ENCODE measurements at regions not wholly inside any gene's neighbourhood (a gene's known extent, or its start where the extent isn't known, plus 50 kb on each side); places are given as distances from the start of the nearest gene placed in this dataset.

DNA sequence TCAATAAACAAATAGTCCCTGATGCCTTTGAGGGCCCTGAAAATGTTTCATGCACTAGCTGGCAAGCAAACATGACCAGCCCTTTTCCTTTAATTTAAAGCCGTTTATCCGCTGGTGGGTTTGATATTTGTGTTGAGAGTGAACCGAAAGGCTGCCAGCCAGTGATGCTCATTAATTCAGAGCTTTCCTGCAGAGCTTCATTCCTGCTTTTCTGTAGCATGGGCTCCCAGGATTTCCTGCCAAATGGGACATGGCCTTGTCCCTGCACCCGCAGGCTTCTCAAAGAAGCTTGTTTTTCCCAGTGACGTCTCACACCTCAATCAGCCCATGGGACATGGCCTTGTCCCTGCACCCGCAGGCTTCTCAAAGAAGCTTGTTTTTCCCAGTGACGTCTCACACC, 219.6 kb downstream of the MTHFS start:
- Histone ChIP-seq H4K91ac (ENCODE audit: insufficient read length, low read depth, low read length) (no peak overlapping the region), H2BK12ac (ENCODE audit: insufficient read length, low read depth, low read length) (no peak overlapping the region), H3T11ph (ENCODE audit: low read length) (no peak overlapping the region), H3K23ac (ENCODE audit: insufficient read length, low read depth, low read length) (no peak overlapping the region), H2AFZ (ENCODE audit: low read length) (no peak overlapping the region), H4K5ac (ENCODE audit: insufficient read length, low read depth, low read length) (no peak overlapping the region), H3K23me2 (ENCODE audit: insufficient read length, low read depth, low read length, poor library complexity, severe bottlenecking) (no peaks in the 10 kb centered on the region), H2AK5ac (ENCODE audit: insufficient read length, low read length) (no peak overlapping the region), H3K9me3 (ENCODE audit: control insufficient read depth, low read depth, low read length) (no peaks in the 10 kb centered on the region), H2BK5ac (ENCODE audit: insufficient read length, low read length) (no peak overlapping the region), H2BK20ac (ENCODE audit: low read depth, low read length, poor library complexity, severe bottlenecking) (no peak overlapping the region), H4K8ac (replicated peaks; ENCODE audit: insufficient read length, low read depth, low read length) (no peak overlapping the region), H2BK15ac (ENCODE audit: low read depth, low read length) (no peak overlapping the region), H3K9ac (ENCODE audit: extremely low read depth, insufficient read length, low read length) (no peak overlapping the region), H3K18ac (ENCODE audit: insufficient read length, low read depth, low read length) (no peak overlapping the region), H3K4me2 (ENCODE audit: insufficient read depth, insufficient read length, low read length) (no peak overlapping the region), H3K56ac (ENCODE audit: insufficient read length, low read depth, low read length) (no peak overlapping the region), H3K4ac (ENCODE audit: low read depth, low read length) (no peak overlapping the region), H3K4me1 (ENCODE audit: insufficient read depth, low read length) (peaks cover 5% of the 10 kb centered on the region; the same call in 1 of the 2 replicates), H3K79me1 (ENCODE audit: insufficient read depth, low read depth, low read length, poor library complexity, severe bottlenecking) (no peaks in the 10 kb centered on the region), H3K14ac (ENCODE audit: insufficient read depth, low read length) (no peak overlapping the region), H3K27me3 (ENCODE audit: insufficient read depth, low read length) (no peaks in the 10 kb centered on the region), H3K79me2 (ENCODE audit: insufficient read depth, low read length) (no peaks in the 10 kb centered on the region), H2BK120ac (ENCODE audit: low read depth, low read length, poor library complexity, severe bottlenecking) (no peak overlapping the region), H3K27ac (ENCODE audit: insufficient read length, low read depth, low read length) (no peak overlapping the region), H4K20me1 (ENCODE audit: control insufficient read depth, insufficient read depth, insufficient read length) (no peaks in the 10 kb centered on the region)
- Mint-ChIP-seq H3K4me3 (no peak overlapping the region), H3K4me1 (peaks cover 47 to 61% of the 10 kb centered on the region in 2 experiments), H3K27me3 (ENCODE audit: low read depth) (peaks cover 8% of the 10 kb centered on the region; the same call in 1 of the 2 replicates), H3K36me3 (ENCODE audit: insufficient read depth in 1 of 3, low read depth in 3 of 3) (peaks cover 0 to 3% (median 0%) of the 10 kb centered on the region in 3 experiments; a peak in 3 of 7 replicates), H3K27ac (no peak overlapping the region), H3K9me3 (peaks cover 0 to 3% of the 10 kb centered on the region in 2 experiments; a peak in 1 of 5 replicates)
- DNase-seq, result no peak
- no peak for TF ChIP-seq CTCF (conservative IDR thresholded peaks at IDR 0.05)
- no CpG with 5 or more reads among the region's 7 CpGs for WGBS (ENCODE audit: extremely low coverage, insufficient read length, low lambda C conversion rate)
